ENCODE measurements at regions not wholly inside any gene's neighbourhood (a gene's known extent, or its start where the extent isn't known, plus 50 kb on each side); places are given as distances from the start of the nearest gene placed in this dataset.

- TF ChIP-seq CTCF (conservative IDR thresholded peaks at IDR 0.05; ENCODE audit: low read depth, low read length) (no peak), EZH2 (IDR thresholded peaks at IDR 0.05; ENCODE audit: borderline replicate concordance, low read depth, low read length, poor library complexity, severe bottlenecking) (no peak)
Measured at GRCh38 chr9:109599131-109599530, 101.0 kb upstream of the PTPN3 start.
